ENCODE measurements at regions not wholly inside any gene's neighbourhood (a gene's known extent, or its start where the extent isn't known, plus 50 kb on each side); places are given as distances from the start of the nearest gene placed in this dataset.

- in situ Hi-C loops (cut with MboI; ENCODE audit: low sequenced_read_pairs, unreplicated experiment) = no loop called here
- no peak for TF ChIP-seq CTCF (IDR thresholded peaks at IDR 0.05; ENCODE audit: borderline replicate concordance, control extremely low read depth, extremely low read depth, insufficient read depth, missing control alignments)
- DNase-seq (ENCODE audit: low spot score) = no peak
Measured at GRCh38 chr18:49655266-49656072, 93.6 kb downstream of the LIPG start.

GRCh38 chr18:49654347-49654746 is 92.5 kb downstream of the LIPG start:
- in situ Hi-C loops (cut with MboI; ENCODE audit: low sequenced_read_pairs, unreplicated experiment) = no loop called here
- no peak for DNase-seq (ENCODE audit: low spot score)
- no peak for TF ChIP-seq CTCF (IDR thresholded peaks at IDR 0.05; ENCODE audit: borderline replicate concordance, control extremely low read depth, extremely low read depth, insufficient read depth, missing control alignments)

GRCh38 chr18:49652881-49653724 is 91.2 kb downstream of the LIPG start:
- DNase-seq (ENCODE audit: low spot score) = no peak
- TF ChIP-seq CTCF (IDR thresholded peaks at IDR 0.05; ENCODE audit: borderline replicate concordance, control extremely low read depth, extremely low read depth, insufficient read depth, missing control alignments) = no peak
- in situ Hi-C loops (cut with MboI; ENCODE audit: low sequenced_read_pairs, unreplicated experiment) = no loop called here

- in situ Hi-C loops (cut with MboI; ENCODE audit: low sequenced_read_pairs, unreplicated experiment) = no loop called here
- no peak for DNase-seq (ENCODE audit: low spot score)
- no peak for TF ChIP-seq CTCF (IDR thresholded peaks at IDR 0.05; ENCODE audit: borderline replicate concordance, control extremely low read depth, extremely low read depth, insufficient read depth, missing control alignments)
Measured at GRCh38 chr18:49651033-49651432, 89.2 kb downstream of the LIPG start.

- TF ChIP-seq CTCF (IDR thresholded peaks at IDR 0.05; ENCODE audit: borderline replicate concordance, control extremely low read depth, extremely low read depth, insufficient read depth, missing control alignments) = no peak
- no peak for DNase-seq (ENCODE audit: low spot score)
- in situ Hi-C loops (cut with MboI; ENCODE audit: low sequenced_read_pairs, unreplicated experiment) = no loop called here
Measured at GRCh38 chr18:49650426-49650891, 88.6 kb downstream of the LIPG start.

GRCh38 chr18:49648811-49649210 is 87.0 kb downstream of the LIPG start:
- TF ChIP-seq CTCF (IDR thresholded peaks at IDR 0.05; ENCODE audit: borderline replicate concordance, control extremely low read depth, extremely low read depth, insufficient read depth, missing control alignments) = no peak
- in situ Hi-C loops (cut with MboI; ENCODE audit: low sequenced_read_pairs, unreplicated experiment) = no loop called here
- DNase-seq (ENCODE audit: low spot score) = no peak
